HG02970 (cell line): ENCODE measurements at regions not wholly inside any gene's neighbourhood (a gene's known extent, or its start where the extent isn't known, plus 50 kb on each side); places are given as distances from the start of the nearest gene placed in this dataset.

ENCODE experiments used
- ATAC-seq: cut with Tn5 transposase; IDR thresholded peaks from one replicate; pipeline ENCODE4 v1.9.1; 2021; ENCODE audit warnings: mild to moderate bottlenecking, moderate library complexity, moderate number of reproducible peaks; ENCODE audit not compliant: unreplicated experiment, low FRiP score

GRCh38 chr20:17093782-17094181 is 133.1 kb upstream of the PCSK2 start:
- ATAC-seq = no peak

- ATAC-seq = no peak
These were observed 129.2 kb upstream of the PCSK2 start for GRCh38 chr20:17097603-17098002.

GRCh38 chr20:17100506-17100905 is 126.3 kb upstream of the PCSK2 start:
- ATAC-seq = no peak

- ATAC-seq = no peak
These were observed 119.7 kb upstream of the PCSK2 start for GRCh38 chr20:17107127-17107526.

GRCh38 chr20:17108896-17109295 is 117.9 kb upstream of the PCSK2 start:
- ATAC-seq = no peak

- ATAC-seq = no peak
These were observed 117.5 kb upstream of the PCSK2 start for GRCh38 chr20:17109307-17109706.

- ATAC-seq = no peak
These were observed 98.6 kb upstream of the PCSK2 start for GRCh38 chr20:17128206-17128605.

- ATAC-seq = no peak
These were observed 97.8 kb upstream of the PCSK2 start for GRCh38 chr20:17129089-17129488.

GRCh38 chr20:17137692-17138091 is 89.1 kb upstream of the PCSK2 start:
- no peak for ATAC-seq

GRCh38 chr20:17138237-17138636 is 88.6 kb upstream of the PCSK2 start:
- ATAC-seq = no peak

GRCh38 chr20:17140894-17141293 is 85.9 kb upstream of the PCSK2 start:
- no peak for ATAC-seq

GRCh38 chr20:17141568-17141967 is 85.3 kb upstream of the PCSK2 start:
- ATAC-seq = no peak

GRCh38 chr20:17142666-17143065 is 84.2 kb upstream of the PCSK2 start:
- no peak for ATAC-seq

- ATAC-seq = no peak
These were observed 76.0 kb upstream of the PCSK2 start for GRCh38 chr20:17150858-17151257.

GRCh38 chr20:17155401-17155800 is 71.4 kb upstream of the PCSK2 start:
- ATAC-seq = no peak

- ATAC-seq = no peak
These were observed 68.1 kb upstream of the PCSK2 start for GRCh38 chr20:17158701-17159100.

- no peak for ATAC-seq
These were observed 65.0 kb upstream of the PCSK2 start for GRCh38 chr20:17161673-17162481.

- ATAC-seq = no peak
These were observed 58.7 kb upstream of the PCSK2 start for GRCh38 chr20:17168026-17168612.

GRCh38 chr20:17169585-17170136 is 57.2 kb upstream of the PCSK2 start:
- no peak for ATAC-seq

GRCh38 chr20:17171746-17172280 is 55.0 kb upstream of the PCSK2 start:
- ATAC-seq = no peak

GRCh38 chr20:17172836-17173516 is 53.9 kb upstream of the PCSK2 start:
- ATAC-seq = no peak
